ENCODE measurements at regions not wholly inside any gene's neighbourhood (a gene's known extent, or its start where the extent isn't known, plus 50 kb on each side); places are given as distances from the start of the nearest gene placed in this dataset.

DNA sequence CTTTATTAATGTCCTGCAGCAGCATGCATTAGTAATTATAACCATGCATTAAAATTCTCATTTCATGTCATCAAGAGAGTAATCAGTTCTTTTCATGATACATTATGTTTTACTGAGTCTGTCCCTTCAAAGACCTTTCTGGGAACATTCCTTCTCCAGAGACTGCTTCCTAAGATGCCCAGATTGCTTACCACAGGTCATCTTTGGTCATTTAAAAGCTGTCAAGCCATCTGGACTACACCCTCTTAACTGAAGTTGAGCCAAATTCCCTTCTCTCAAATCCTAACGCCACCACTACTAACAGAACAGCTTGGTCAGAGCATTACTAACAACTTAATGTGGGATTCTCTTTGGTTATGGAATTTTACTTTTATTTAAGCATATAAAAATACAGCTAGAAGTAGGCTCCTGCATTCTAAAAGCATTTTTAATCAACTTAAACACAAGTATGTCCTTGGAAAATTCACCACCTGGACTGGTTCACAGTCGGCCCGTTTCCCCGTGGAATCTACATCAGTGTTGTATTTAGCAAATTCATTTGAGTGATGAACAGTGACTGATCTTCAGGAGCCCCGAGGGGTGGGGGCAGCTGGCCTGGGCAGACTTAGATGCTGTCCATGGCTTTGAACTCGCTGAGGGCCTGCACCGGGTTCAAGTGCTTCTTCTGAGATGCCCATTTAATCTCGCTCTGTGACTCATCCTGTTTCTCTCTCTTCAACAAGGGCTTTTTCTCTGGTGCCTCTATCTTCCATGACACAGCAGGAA is 92.8 kb upstream of the CCDC112 start:
- TF ChIP-seq, protein P1, sequence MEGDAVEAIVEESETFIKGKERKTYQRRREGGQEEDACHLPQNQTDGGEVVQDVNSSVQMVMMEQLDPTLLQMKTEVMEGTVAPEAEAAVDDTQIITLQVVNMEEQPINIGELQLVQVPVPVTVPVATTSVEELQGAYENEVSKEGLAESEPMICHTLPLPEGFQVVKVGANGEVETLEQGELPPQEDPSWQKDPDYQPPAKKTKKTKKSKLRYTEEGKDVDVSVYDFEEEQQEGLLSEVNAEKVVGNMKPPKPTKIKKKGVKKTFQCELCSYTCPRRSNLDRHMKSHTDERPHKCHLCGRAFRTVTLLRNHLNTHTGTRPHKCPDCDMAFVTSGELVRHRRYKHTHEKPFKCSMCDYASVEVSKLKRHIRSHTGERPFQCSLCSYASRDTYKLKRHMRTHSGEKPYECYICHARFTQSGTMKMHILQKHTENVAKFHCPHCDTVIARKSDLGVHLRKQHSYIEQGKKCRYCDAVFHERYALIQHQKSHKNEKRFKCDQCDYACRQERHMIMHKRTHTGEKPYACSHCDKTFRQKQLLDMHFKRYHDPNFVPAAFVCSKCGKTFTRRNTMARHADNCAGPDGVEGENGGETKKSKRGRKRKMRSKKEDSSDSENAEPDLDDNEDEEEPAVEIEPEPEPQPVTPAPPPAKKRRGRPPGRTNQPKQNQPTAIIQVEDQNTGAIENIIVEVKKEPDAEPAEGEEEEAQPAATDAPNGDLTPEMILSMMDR (IDR thresholded peaks at IDR 0.05): no peak
- TF ChIP-seq EP300 (IDR thresholded peaks at IDR 0.05) (no peak), POLR2A (IDR thresholded peaks at IDR 0.05) (no peak), POLR2AphosphoS5 (IDR thresholded peaks at IDR 0.05) (no peak)
